ENCODE measurements at regions not wholly inside any gene's neighbourhood (a gene's known extent, or its start where the extent isn't known, plus 50 kb on each side); places are given as distances from the start of the nearest gene placed in this dataset.
"Not testable (repeated sequence)": the region's sequence is repeated elsewhere in the genome, so short reads cannot be mapped to it uniquely, and the experiment has no call there.

GRCh38 chr14:105900398-105901160 is 374.2 kb downstream of the TMEM121 start:
- TF ChIP-seq CTCF (conservative IDR thresholded peaks at IDR 0.05; ENCODE audit: low read depth), result no peak
- DNase-seq (ENCODE audit: low spot score), result no peak
- ChIA-PET POLR2A (ENCODE audit: low non-redundant PET) (no interaction called here), CTCF (no interaction called here)
- no peak overlapping the region for H3K27ac ChIP-seq

GRCh38 chr14:105901226-105901625 is 374.8 kb downstream of the TMEM121 start:
- no peak for TF ChIP-seq CTCF (conservative IDR thresholded peaks at IDR 0.05; ENCODE audit: low read depth)
- CTCF ChIA-PET, result no interaction called here
- POLR2A ChIA-PET (ENCODE audit: low non-redundant PET), result no interaction called here
- no peak for DNase-seq (ENCODE audit: low spot score)
- H3K27ac ChIP-seq, result no peak overlapping the region

GRCh38 chr14:105902131-105902898 is 375.9 kb downstream of the TMEM121 start:
- DNase-seq (ENCODE audit: low spot score), result no peak
- ChIA-PET CTCF (no interaction called here), POLR2A (ENCODE audit: low non-redundant PET) (no interaction called here)
- no peak overlapping the region for H3K27ac ChIP-seq
- TF ChIP-seq CTCF (conservative IDR thresholded peaks at IDR 0.05; ENCODE audit: low read depth), result no peak

- POLR2A ChIA-PET (ENCODE audit: low non-redundant PET); CTCF ChIA-PET; H3K27ac ChIP-seq; DNase-seq (ENCODE audit: low spot score): not testable (repeated sequence)
Measured at GRCh38 chr14:105902899-105903165, 376.4 kb downstream of the TMEM121 start.

- H3K27ac ChIP-seq, result no peak overlapping the region
- ChIA-PET POLR2A (ENCODE audit: low non-redundant PET) (no interaction called here), CTCF (no interaction called here)
- DNase-seq (ENCODE audit: low spot score), result no peak
- TF ChIP-seq CTCF (conservative IDR thresholded peaks at IDR 0.05; ENCODE audit: low read depth), result no peak
Measured at GRCh38 chr14:105903971-105904370, 377.6 kb downstream of the TMEM121 start.

- no peak overlapping the region for H3K27ac ChIP-seq
- TF ChIP-seq CTCF (conservative IDR thresholded peaks at IDR 0.05; ENCODE audit: low read depth), result no peak
- DNase-seq (ENCODE audit: low spot score), result no peak
- ChIA-PET CTCF (no interaction called here), POLR2A (ENCODE audit: low non-redundant PET) (no interaction called here)
Measured at GRCh38 chr14:105904379-105904778, 378.0 kb downstream of the TMEM121 start.

- TF ChIP-seq CTCF (conservative IDR thresholded peaks at IDR 0.05; ENCODE audit: low read depth), result no peak
- no peak for DNase-seq (ENCODE audit: low spot score)
- POLR2A ChIA-PET (ENCODE audit: low non-redundant PET), result no interaction called here
- CTCF ChIA-PET, result no interaction called here
- no peak overlapping the region for H3K27ac ChIP-seq
Measured at GRCh38 chr14:105905456-105905855, 379.1 kb downstream of the TMEM121 start.
